Neural cell (in vitro differentiated cells): ENCODE measurements at regions not wholly inside any gene's neighbourhood (a gene's known extent, or its start where the extent isn't known, plus 50 kb on each side); places are given as distances from the start of the nearest gene placed in this dataset.

Experiments
- H2AFZ ChIP-seq: fragments of 200-600, 300-800 bp; sonication (generic), shearing (Covaris generic); 2 replicates; pipeline ENCODE4 v1.6.0; 2014; ENCODE audit warnings: low read depth, mild to moderate bottlenecking, antibody characterized with exemption, low read length, moderate library complexity
- H3F3A ChIP-seq: fragments of 200-600 bp; shearing (Covaris generic); 2 replicates; pipeline ENCODE4 v1.6.1; 2016; ENCODE audit warnings: mild to moderate bottlenecking, moderate library complexity, mixed read lengths, antibody characterized with exemption, low read length; ENCODE audit not compliant: insufficient read depth, poor library complexity, severe bottlenecking
- H3K27ac ChIP-seq: fragments of 200-600, 300-800 bp; sonication (generic), shearing (Covaris generic); 2 replicates; pipeline ENCODE4 v1.5.1; 2014; ENCODE audit warnings: mild to moderate bottlenecking, low read length, moderate library complexity
- H3K27me3 ChIP-seq: fragments of 300-800, 200-600 bp; sonication (generic), shearing (Covaris generic); 2 replicates; pipeline ENCODE4 v1.6.0; 2014; ENCODE audit warnings: mild to moderate bottlenecking, low read depth, low read length, moderate library complexity; ENCODE audit not compliant: insufficient read depth
- H3K36me3 ChIP-seq: fragments of 300-800, 200-600 bp; sonication (generic), shearing (Covaris generic); 2 replicates; pipeline ENCODE4 v1.5.1; 2014; ENCODE audit warnings: mild to moderate bottlenecking, antibody characterized with exemption, low read length, moderate library complexity; ENCODE audit not compliant: insufficient read depth
- H3K4me2 ChIP-seq: fragments of 300-800, 200-600 bp; sonication (generic), shearing (Covaris generic); 2 replicates; pipeline ENCODE4 v1.6.0; 2014; ENCODE audit warnings: mild to moderate bottlenecking, low read length
- H3K4me3 ChIP-seq: fragments of 300-800, 200-600 bp; sonication (generic), shearing (Covaris generic); 2 replicates; pipeline ENCODE4 v1.5.1; 2014; ENCODE audit warnings: mild to moderate bottlenecking, low read length, moderate library complexity
- H3K79me2 ChIP-seq: fragments of 200-600 bp; shearing (Covaris generic); replicated peaks from 2 replicates; pipeline ENCODE4 v1.6.0; 2014; ENCODE audit warnings: mild to moderate bottlenecking, low read length, moderate library complexity; ENCODE audit not compliant: insufficient read depth
- H3K9ac ChIP-seq: fragments of 300-800, 200-600 bp; sonication (generic), shearing (Covaris generic); 2 replicates; pipeline ENCODE4 v1.6.1; 2016; ENCODE audit warnings: mild to moderate bottlenecking, low read length, mixed read lengths
- H3K9me2 ChIP-seq: fragments of 200-600 bp; shearing (Covaris generic); 2 replicates; pipeline ENCODE4 v1.6.1; 2016; ENCODE audit warnings: mild to moderate bottlenecking, low read length, mixed read lengths; ENCODE audit not compliant: insufficient read depth
- H3K9me3 ChIP-seq: fragments of 200-600, 300-800 bp; sonication (generic), shearing (Covaris generic); 2 replicates; pipeline ENCODE4 v1.6.1; 2016; ENCODE audit warnings: mild to moderate bottlenecking, mixed run types, low read length, moderate library complexity, mixed read lengths
- H4K20me1 ChIP-seq: fragments of 200-600 bp; shearing (Covaris generic); 2 replicates; pipeline ENCODE4 v1.6.1; 2016; ENCODE audit warnings: mild to moderate bottlenecking, mixed run types; ENCODE audit not compliant: insufficient read depth
- CTCF ChIP-seq: fragments of 450-650 bp; IDR thresholded peaks from 2 replicates; pipeline ENCODE4 v1.5.1; 2014; ENCODE audit warnings: antibody characterized with exemption, mild to moderate bottlenecking, moderate library complexity; ENCODE audit not compliant: poor library complexity, severe bottlenecking
- EP300 ChIP-seq: fragments of 450-650 bp; conservative IDR thresholded peaks from 2 replicates; pipeline ENCODE4 v1.6.1; 2014; ENCODE audit warnings: antibody characterized with exemption, mild to moderate bottlenecking, moderate library complexity; ENCODE audit not compliant: poor library complexity, severe bottlenecking
- EZH2 ChIP-seq: fragments of 200-600, 300-800 bp; shearing (Covaris generic), sonication (generic); IDR thresholded peaks from 2 replicates; pipeline ENCODE4 v1.6.1; 2014; ENCODE audit warnings: antibody characterized with exemption, low read length, borderline replicate concordance, mild to moderate bottlenecking; ENCODE audit not compliant: insufficient read depth, poor library complexity, severe bottlenecking
- MXI1 ChIP-seq: fragments of 450-650 bp; conservative IDR thresholded peaks from 2 replicates; pipeline ENCODE4 v1.6.1; 2014; ENCODE audit warnings: antibody characterized with exemption, mild to moderate bottlenecking; ENCODE audit not compliant: poor library complexity, severe bottlenecking
- POLR2AphosphoS5 ChIP-seq: IDR thresholded peaks from 2 replicates; pipeline ENCODE4 v1.6.1; 2012
- RAD21 ChIP-seq: fragments of 450-650 bp; conservative IDR thresholded peaks from 2 replicates; pipeline ENCODE4 v1.6.1; 2014; ENCODE audit warnings: antibody characterized with exemption, mild to moderate bottlenecking, moderate library complexity
- SMC3 ChIP-seq: fragments of 450-650 bp; conservative IDR thresholded peaks from 2 replicates; pipeline ENCODE4 v1.6.1; 2014; ENCODE audit warnings: antibody characterized with exemption, mild to moderate bottlenecking, moderate library complexity; ENCODE audit not compliant: poor library complexity
- TAF1 ChIP-seq: IDR thresholded peaks from 2 replicates; pipeline ENCODE4 v1.6.1; 2012; ENCODE audit warnings: low read depth
- TF ChIP-seq, protein P1 (sequence below): IDR thresholded peaks from 2 replicates; pipeline ENCODE4 v1.6.1; 2012; ENCODE audit warnings: borderline replicate concordance

- Histone ChIP-seq H3K4me2 (no peak overlapping the region), H3K9me2 (no peaks in the 10 kb centered on the region), H3K36me3 (no peaks in the 10 kb centered on the region), H3K4me3 (no peak overlapping the region), H3K9me3 (no peaks in the 10 kb centered on the region), H3K79me2 (no peaks in the 10 kb centered on the region), H3K9ac (no peak overlapping the region), H3F3A (no peaks in the 10 kb centered on the region), H4K20me1 (no peaks in the 10 kb centered on the region), H3K27me3 (no peaks in the 10 kb centered on the region), H2AFZ (no peak overlapping the region), H3K27ac (no peak overlapping the region)
- TF ChIP-seq POLR2AphosphoS5 (no peak), TAF1 (no peak), SMC3 (no peak), EP300 (no peak), CTCF (no peak), MXI1 (no peak), EZH2 (no peak), RAD21 (no peak)
- TF ChIP-seq, protein P1, sequence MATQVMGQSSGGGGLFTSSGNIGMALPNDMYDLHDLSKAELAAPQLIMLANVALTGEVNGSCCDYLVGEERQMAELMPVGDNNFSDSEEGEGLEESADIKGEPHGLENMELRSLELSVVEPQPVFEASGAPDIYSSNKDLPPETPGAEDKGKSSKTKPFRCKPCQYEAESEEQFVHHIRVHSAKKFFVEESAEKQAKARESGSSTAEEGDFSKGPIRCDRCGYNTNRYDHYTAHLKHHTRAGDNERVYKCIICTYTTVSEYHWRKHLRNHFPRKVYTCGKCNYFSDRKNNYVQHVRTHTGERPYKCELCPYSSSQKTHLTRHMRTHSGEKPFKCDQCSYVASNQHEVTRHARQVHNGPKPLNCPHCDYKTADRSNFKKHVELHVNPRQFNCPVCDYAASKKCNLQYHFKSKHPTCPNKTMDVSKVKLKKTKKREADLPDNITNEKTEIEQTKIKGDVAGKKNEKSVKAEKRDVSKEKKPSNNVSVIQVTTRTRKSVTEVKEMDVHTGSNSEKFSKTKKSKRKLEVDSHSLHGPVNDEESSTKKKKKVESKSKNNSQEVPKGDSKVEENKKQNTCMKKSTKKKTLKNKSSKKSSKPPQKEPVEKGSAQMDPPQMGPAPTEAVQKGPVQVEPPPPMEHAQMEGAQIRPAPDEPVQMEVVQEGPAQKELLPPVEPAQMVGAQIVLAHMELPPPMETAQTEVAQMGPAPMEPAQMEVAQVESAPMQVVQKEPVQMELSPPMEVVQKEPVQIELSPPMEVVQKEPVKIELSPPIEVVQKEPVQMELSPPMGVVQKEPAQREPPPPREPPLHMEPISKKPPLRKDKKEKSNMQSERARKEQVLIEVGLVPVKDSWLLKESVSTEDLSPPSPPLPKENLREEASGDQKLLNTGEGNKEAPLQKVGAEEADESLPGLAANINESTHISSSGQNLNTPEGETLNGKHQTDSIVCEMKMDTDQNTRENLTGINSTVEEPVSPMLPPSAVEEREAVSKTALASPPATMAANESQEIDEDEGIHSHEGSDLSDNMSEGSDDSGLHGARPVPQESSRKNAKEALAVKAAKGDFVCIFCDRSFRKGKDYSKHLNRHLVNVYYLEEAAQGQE = no peak
Observed at GRCh38 chr4:62159306-62159705, 959.2 kb downstream of the ADGRL3 start.

DNA sequence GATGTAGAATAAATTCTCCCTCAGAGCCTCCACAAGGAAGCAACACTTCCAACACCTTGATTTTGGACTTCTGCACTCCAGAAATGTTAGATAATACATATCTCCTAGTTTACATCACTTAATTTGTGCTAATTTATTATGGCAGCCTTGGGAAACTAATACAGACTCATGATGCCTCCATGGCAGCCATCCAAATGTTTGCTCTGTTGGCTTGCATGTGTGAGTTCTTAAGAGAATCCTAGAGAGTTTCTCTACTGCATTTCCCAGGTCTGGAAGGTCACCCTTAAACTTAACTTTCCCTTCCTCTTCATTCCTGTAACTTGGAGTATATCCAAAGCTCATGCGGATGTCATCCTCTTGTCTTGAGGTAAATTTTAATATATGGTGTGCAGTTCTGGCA is 956.1 kb downstream of the ADGRL3 start:
- no peak overlapping the region for H3K27ac ChIP-seq

More for the DNA sequence above, 956.1 kb downstream of the ADGRL3 start:
- Histone ChIP-seq H3K27me3 (no peaks in the 10 kb centered on the region), H4K20me1 (no peaks in the 10 kb centered on the region), H3F3A (no peaks in the 10 kb centered on the region), H3K9me3 (no peaks in the 10 kb centered on the region), H3K79me2 (no peaks in the 10 kb centered on the region), H3K9me2 (no peaks in the 10 kb centered on the region), H2AFZ (no peak overlapping the region), H3K4me2 (no peak overlapping the region), H3K36me3 (no peaks in the 10 kb centered on the region), H3K9ac (no peak overlapping the region), H3K4me3 (no peak overlapping the region)
- no peak for TF ChIP-seq RAD21
- no peak for TF ChIP-seq MXI1
- TF ChIP-seq EZH2 = no peak
- TF ChIP-seq SMC3 = no peak
- TF ChIP-seq TAF1 = no peak
- no peak for TF ChIP-seq CTCF
- TF ChIP-seq, protein P1 = no peak
- no peak for TF ChIP-seq POLR2AphosphoS5
- no peak for TF ChIP-seq EP300
